ENCODE measurements at regions not wholly inside any gene's neighbourhood (a gene's known extent, or its start where the extent isn't known, plus 50 kb on each side); places are given as distances from the start of the nearest gene placed in this dataset.

DNA sequence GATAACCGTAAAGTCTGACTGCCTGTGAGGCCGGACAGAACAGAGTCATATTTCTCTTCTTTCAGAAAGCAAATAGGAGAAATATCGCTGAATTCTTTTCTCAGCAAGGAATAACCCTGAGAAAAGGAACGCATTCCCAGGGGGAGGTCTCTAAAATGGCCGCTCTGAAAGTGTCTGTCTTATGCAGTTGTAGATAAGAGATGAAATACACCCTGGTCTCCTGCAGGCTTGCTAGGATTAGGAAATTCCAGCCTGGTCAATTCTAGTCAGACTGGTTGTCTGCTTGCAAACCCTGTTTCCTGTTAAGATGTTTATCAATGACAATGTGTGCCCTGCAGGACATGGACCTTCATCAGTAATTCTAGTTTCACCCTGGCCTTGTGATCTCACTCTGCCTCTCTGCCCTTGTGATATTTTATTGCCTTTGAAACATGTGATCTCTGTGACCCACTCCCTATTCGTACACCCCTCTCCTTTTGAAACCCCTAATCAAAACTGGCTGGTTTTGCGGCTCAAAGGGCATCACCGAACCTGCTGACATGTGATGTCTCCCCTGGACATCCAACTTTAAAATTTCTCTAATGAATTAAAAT lies 934.8 kb upstream of the SPRY2 start:
- Histone ChIP-seq H4K20me1 (ENCODE audit: insufficient read depth, low read length) (no peaks in the 10 kb centered on the region), H3K79me2 (ENCODE audit: insufficient read depth, low read length) (no peaks in the 10 kb centered on the region), H3K4me2 (replicated peaks; ENCODE audit: extremely low read depth, low read length, poor library complexity, severe bottlenecking) (no peak overlapping the region), H3K9me3 (replicated peaks in 1 of 2; ENCODE audit: control insufficient read depth in 1 of 2, insufficient read depth in 1 of 2, low read length in 2 of 2) (peaks cover 4 to 19% of the 10 kb centered on the region in 2 donors), H3K4me3 (replicated peaks in 1 of 3; ENCODE audit: low read depth in 2 of 3, low read length in 3 of 3) (no peak overlapping the region), H3K27ac (ENCODE audit: low read depth in 1 of 2, low read length in 2 of 2) (no peak overlapping the region), H3K9ac (ENCODE audit: insufficient read depth, low read length, poor library complexity, severe bottlenecking) (no peak overlapping the region), H3K4me1 (ENCODE audit: control insufficient read depth in 1 of 2, insufficient read depth in 2 of 2, low read length in 2 of 2) (no peaks in the 10 kb centered on the region), H3K27me3 (ENCODE audit: control insufficient read depth in 2 of 2, insufficient read depth in 2 of 2, low read length in 2 of 2) (no peaks in the 10 kb centered on the region), H3K36me3 (replicated peaks in 1 of 2; ENCODE audit: control insufficient read depth in 1 of 2, insufficient read depth in 2 of 2, low read length in 2 of 2) (no peaks in the 10 kb centered on the region), H2AFZ (ENCODE audit: insufficient read depth, low read depth, low read length, poor library complexity, severe bottlenecking) (no peak overlapping the region)
- H3K4me1 Mint-ChIP-seq, result no peaks in the 10 kb centered on the region
- H3K36me3 Mint-ChIP-seq, result no peaks in the 10 kb centered on the region
- WGBS (ENCODE audit: insufficient coverage), result 71% methylated on average over 1 of the region's 8 CpGs
- no peak overlapping the region for H3K4me3 Mint-ChIP-seq
- DNase-seq, result no peak
- H3K27me3 Mint-ChIP-seq (ENCODE audit: low read depth in 3 of 3), result no peaks in the 10 kb centered on the region
- H3K27ac Mint-ChIP-seq, result no peak overlapping the region
- H3K9me3 Mint-ChIP-seq, result peaks cover 8 to 26% (median 14%) of the 10 kb centered on the region in 7 donors
- no peak for TF ChIP-seq CTCF (IDR thresholded peaks at IDR 0.05)
- intact Hi-C loops (cut with micrococcal nuclease), result no loop called here

DNA sequence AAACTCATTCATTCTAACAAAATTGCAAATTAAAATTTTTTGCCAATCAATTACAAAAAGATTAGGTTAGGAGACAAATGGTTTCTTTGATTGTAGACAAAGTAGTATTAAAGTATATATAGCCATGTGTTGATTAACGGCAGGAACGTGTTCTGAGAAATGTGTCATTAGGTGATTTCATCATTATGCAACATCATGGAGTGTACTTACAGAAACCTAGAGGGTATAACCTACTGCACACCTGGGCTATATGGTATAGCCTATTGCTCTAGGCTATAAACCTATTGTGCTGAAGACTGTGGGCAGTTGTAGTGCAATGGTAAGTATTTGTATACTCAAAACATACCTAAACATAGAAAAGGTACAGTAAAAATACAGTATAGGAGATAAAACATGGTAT lies 906.8 kb upstream of the SPRY2 start:
- Mint-ChIP-seq H3K4me3 (no peak overlapping the region), H3K27ac (no peak overlapping the region), H3K4me1 (no peaks in the 10 kb centered on the region), H3K36me3 (no peaks in the 10 kb centered on the region), H3K27me3 (ENCODE audit: low read depth in 3 of 3) (peaks cover 0 to 2% (median 0%) of the 10 kb centered on the region in 3 donors), H3K9me3 (peaks cover 0 to 6% (median 2%) of the 10 kb centered on the region in 7 donors)
- H3K4me3 ChIP-seq (replicated peaks in 1 of 3; ENCODE audit: low read depth in 2 of 3, low read length in 3 of 3), result no peak overlapping the region
- DNase-seq, result no peak
- TF ChIP-seq CTCF (IDR thresholded peaks at IDR 0.05), result no peak
- WGBS (ENCODE audit: insufficient coverage), result no CpG with 5 or more reads among the region's 2 CpGs
- intact Hi-C loops (cut with micrococcal nuclease), result no loop called here
- H3K36me3 ChIP-seq (replicated peaks in 1 of 2; ENCODE audit: control insufficient read depth in 1 of 2, insufficient read depth in 2 of 2, low read length in 2 of 2), result no peaks in the 10 kb centered on the region
- H3K4me1 ChIP-seq (ENCODE audit: control insufficient read depth in 1 of 2, insufficient read depth in 2 of 2, low read length in 2 of 2), result no peaks in the 10 kb centered on the region
- H3K9ac ChIP-seq (ENCODE audit: insufficient read depth, low read length, poor library complexity, severe bottlenecking), result no peak overlapping the region
- H3K4me2 ChIP-seq (replicated peaks; ENCODE audit: extremely low read depth, low read length, poor library complexity, severe bottlenecking), result no peak overlapping the region
- no peaks in the 10 kb centered on the region for H3K79me2 ChIP-seq (ENCODE audit: insufficient read depth, low read length)
- H3K27me3 ChIP-seq (ENCODE audit: control insufficient read depth in 2 of 2, insufficient read depth in 2 of 2, low read length in 2 of 2), result no peaks in the 10 kb centered on the region
- peaks cover 0 to 14% of the 10 kb centered on the region in 2 donors for H3K9me3 ChIP-seq (replicated peaks in 1 of 2; ENCODE audit: control insufficient read depth in 1 of 2, insufficient read depth in 1 of 2, low read length in 2 of 2)
- H2AFZ ChIP-seq (ENCODE audit: insufficient read depth, low read depth, low read length, poor library complexity, severe bottlenecking), result no peak overlapping the region
- H4K20me1 ChIP-seq (ENCODE audit: insufficient read depth, low read length), result no peaks in the 10 kb centered on the region
- no peak overlapping the region for H3K27ac ChIP-seq (ENCODE audit: low read depth in 1 of 2, low read length in 2 of 2)

Measured in CD14-positive monocyte (primary cell).